SKM-1 (cell line): ENCODE measurements at regions not wholly inside any gene's neighbourhood (a gene's known extent, or its start where the extent isn't known, plus 50 kb on each side); places are given as distances from the start of the nearest gene placed in this dataset.
"Not testable (repeated sequence)": the region's sequence is repeated elsewhere in the genome, so short reads cannot be mapped to it uniquely, and the experiment has no call there.

Experiments
- DNase-seq: peaks from one replicate; lab custom pipeline; 2025; ENCODE audit not compliant: unreplicated experiment; lab: John Stamatoyannopoulos, UW

- no peak for DNase-seq
These were observed 73.5 kb upstream of the DHRSX start for GRCh38 chrX:2574271-2574670.

GRCh38 chrX:2572740-2573139 is 72.0 kb upstream of the DHRSX start:
- DNase-seq, result no peak

GRCh38 chrX:2568125-2568524 is 67.3 kb upstream of the DHRSX start:
- no peak for DNase-seq

- DNase-seq, result no peak
These were observed 65.3 kb upstream of the DHRSX start for GRCh38 chrX:2566055-2566454.

DNA sequence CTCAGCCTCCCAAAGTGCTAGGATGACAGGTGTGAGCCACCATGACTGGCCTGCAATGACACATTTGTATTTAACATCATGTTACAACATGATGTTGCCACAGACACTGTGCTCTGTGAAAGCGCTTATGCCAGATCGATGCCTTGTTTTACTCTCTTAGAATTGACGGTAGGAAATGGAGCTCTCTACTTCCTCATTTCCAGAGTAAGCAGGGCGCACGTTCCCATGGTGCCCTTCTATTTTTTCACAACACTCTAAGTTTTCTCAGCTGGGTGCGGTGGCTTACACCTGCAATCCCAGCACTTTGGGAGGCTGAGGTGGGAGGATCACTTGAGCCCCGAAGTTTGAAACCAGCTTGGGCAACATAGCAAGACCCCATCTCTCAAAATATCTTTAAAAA is 60.7 kb upstream of the DHRSX start:
- peak; percentile 2 for DNase-seq

DNA sequence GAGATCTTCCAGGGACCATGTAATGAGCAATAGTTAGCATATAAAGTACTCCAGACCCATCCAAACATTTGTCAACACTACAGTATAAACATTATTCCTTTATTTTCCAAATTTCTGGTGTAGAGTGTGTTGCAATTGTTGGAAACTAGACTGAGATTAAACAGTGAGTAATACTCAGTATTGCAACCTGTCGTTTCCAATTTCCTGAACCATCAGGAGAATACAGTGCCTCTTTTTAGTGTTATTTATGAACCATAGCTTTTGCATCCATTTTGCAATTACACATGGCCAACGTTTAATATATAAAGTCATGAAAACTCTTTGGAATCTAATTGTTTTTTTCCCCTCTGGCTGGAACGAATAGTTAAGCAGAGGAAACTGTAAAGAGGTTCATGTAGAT is 58.3 kb upstream of the DHRSX start:
- no peak for DNase-seq

GRCh38 chrX:2554891-2555290 is 54.1 kb upstream of the DHRSX start:
- DNase-seq, result no peak

DNA sequence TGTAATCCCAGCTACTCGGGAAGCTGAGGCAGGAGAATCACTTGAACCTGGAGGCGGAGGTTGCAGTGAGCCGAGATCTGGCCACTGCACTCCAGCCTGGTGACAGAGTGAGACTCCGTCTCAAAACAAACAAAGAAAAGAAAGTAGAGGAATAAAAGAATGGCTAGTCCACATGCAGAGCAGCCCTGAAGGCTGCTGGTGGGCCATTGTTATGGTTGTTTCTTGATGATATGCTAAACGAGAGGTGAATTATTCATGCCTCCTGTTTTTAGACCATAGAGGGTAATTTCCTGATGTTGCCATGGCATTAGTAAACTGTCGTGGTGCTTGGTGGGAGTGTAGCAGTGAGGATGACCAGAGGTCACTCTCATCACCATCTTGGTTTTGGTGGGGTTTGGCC is 53.3 kb upstream of the DHRSX start:
- DNase-seq, result not testable (repeated sequence)

DNA sequence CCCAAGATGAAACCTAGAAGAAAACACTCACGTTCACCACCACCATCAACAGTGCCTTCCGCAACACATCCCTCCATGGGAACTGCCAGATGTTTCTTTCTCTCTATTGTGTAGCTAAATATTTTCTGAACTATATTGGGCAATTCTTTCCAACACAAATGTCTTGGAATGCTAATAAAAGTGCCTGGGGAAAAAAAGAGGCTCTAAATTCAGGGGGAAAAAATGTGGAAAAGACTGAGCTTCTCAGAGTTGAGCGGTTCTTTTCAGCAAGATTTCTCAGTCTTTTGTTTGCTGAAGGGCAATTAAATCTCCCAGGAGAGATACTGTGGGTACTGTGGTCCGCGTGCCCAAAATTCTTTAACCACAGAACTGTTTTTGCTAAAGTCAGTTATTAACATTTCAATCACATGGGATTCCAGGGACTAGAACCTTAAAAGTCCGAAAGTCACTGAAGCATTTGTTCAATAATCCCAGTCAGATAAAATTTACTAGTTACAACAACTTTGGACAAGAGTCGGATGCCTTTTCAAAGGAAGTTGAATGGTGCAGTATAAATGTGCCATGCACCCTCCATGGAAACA is 51.9 kb upstream of the DHRSX start:
- DNase-seq, result no peak

GRCh38 chrX:2550328-2551020 is 49.7 kb upstream of the DHRSX start:
- DNase-seq, result no peak
